GM21576 (cell line): ENCODE measurements at regions not wholly inside any gene's neighbourhood (a gene's known extent, or its start where the extent isn't known, plus 50 kb on each side); places are given as distances from the start of the nearest gene placed in this dataset.
A peak's percentile ranks its signal among the peaks of the same experiment; 100 is the strongest.

Experiments
- ATAC-seq: cut with Tn5 transposase; IDR thresholded peaks from one replicate; pipeline ENCODE4 v1.9.1; 2021; ENCODE audit warnings: mild to moderate bottlenecking, moderate library complexity; ENCODE audit not compliant: unreplicated experiment

DNA sequence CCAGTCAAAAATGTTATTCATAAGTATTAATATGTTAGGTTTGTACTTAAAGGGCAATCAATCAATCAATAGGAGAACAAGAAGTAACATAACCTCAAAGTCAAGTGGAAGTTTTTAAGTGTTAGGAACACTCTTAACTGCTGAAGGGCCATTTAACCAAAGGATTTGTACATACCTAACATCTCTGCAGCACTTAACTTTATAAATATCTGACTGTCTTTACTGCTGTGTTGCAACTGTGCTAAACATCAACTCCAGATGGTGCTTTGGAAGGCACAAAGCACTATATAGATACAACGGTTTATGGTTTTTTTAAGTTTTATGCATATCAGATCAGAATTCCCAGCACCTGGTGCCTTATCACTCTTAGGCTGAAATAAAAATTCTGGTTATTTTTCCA is 604.9 kb upstream of the PTGER4 start:
- ATAC-seq: no peak

DNA sequence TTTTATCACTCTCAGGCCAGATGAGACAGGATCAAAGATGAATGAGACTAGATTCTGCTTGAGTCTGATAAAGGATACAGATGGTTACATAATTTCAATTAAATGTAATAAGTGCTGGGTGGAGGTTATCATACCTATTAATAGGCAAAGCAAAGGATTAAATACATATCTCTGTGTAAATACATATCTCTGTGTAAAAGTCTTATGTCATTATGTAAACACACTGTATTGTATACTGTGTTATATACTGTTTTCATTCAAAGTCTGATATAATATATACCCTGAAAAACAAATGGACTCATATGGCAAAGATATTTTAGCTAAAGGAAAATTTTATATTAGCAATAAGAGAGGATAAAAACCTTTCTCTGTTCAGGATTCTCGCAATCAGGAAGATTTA is 605.8 kb upstream of the PTGER4 start:
- ATAC-seq: no peak

DNA sequence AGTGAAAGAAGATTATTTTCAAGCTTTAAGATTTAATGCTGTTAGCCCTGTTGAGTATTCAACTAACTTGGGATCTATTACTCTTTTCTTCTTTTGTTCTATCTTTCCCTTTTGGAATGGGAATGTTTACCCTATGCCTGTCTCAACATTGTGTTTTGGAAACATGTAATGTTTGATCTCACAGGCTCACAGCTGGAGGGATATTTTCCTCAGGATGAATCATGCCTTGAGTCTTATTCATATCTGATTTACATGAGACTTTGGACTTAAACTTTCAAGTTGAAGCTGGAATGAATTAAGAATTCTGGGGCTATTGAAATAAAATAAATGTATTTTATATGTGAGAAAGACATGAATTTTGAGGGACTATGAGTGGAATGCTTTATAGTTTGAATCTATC is 607.8 kb upstream of the PTGER4 start:
- no peak for ATAC-seq

DNA sequence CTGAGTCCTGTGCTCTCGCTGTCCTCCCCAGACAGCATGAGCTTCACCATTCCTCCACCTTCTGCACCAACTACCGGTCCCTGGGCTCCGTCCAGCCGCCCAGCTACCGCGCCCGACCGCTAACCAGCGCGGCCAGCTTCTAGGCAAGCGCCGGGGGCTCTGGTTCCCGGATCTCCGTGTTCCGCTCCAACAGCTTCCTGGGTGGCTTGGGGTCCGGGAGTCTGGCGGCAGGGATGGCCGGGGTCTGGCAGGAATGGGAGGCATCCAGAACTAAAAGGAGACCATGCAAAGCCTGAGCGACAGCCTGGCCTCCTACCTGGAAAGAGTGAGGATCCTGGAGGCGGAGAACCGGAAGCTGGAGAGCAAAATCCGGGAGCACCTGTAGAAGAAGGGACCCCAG is 613.1 kb upstream of the PTGER4 start:
- no peak for ATAC-seq

DNA sequence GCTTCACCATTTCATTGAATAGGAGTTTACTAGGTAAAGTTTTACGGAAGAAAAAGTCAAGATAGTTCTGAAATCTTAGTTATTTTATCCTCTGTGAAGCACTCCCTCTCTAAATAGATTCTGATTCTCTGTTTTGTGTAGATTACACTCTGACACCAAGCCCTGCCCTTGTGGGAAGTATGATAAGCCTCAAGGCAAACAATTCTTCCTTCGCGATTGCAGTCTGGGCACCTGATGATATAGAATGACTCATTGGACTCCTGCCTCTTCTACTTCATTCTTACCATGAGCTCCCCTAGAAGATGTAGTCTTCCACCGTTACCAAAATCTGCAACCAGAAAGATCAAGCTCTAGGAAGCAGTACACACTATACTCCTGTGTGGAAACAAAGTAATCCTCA is 626.9 kb upstream of the PTGER4 start:
- no peak for ATAC-seq

DNA sequence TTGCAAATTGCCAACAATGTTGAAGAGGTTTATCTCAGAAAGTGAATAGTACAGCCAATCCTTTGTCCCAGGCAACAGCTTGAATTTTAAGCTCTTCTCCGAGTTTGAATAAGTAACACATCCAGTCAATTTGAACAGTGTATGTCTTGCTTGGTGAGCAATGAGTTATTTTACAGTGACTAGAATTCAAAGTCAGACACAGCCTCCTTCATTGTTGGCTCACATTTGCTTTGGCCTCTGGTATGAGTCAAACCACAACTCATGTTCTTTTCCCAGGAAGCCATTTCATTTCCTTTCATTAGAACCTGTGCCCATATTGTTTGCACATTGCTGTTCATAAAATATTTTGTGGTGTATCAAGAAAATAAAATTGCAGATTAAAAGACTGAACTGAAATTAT is 622.0 kb upstream of the DAB2 start:
- no peak for ATAC-seq

DNA sequence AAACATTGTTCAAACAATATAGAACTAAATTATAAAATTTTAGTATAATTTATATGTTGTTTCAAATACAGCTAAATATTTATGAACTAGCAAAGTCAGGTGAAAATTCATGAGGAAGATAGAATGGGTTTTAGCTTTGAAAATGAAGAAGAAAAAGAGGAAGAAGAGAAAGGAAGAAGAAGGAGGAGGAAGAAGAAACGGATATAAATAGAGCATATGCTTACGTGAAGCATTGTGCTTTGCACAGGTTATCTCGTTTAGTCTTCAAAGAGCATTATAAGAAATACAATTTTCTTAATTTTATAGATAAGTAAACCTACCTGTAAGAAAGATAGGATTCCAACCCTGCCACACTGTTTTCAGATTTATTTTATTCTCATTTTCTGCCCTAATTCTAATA is 620.6 kb upstream of the DAB2 start:
- no peak for ATAC-seq

DNA sequence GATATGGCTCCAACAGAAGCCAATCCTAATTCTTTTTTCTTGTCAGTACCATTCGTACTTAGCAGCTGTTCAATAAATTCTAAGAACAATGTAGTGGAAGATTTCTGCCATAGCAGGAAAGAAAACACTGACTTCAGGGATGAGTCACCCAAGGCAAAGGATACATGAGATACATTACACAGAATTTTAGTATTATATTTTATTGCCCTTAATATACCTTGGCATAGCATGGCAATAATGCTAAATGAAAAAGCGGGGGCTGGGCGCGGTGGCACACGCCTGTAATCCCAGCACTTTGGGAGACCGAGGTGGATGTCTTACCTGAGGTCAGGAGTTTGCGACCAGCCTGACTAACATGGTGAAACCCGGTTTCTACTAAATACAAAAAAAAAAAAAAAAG is 619.1 kb upstream of the DAB2 start:
- ATAC-seq: no peak

DNA sequence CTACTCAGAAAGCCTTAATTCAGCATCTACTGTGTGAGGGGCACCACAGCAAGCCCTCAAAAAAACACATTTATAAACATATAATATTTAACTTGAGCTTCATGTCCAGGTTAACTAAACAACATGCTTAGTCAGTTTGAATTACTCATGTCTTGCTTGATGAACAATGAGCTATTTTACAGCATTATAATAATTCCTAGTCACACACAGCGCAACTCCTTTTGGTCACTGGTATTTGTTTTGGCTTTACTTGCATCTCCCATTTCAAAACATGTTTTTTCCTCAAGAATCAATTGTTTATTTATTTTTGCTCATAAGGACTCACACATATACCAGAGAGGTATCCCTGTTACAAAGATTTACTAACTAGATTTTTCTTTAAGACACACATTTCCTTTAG is 616.7 kb upstream of the DAB2 start:
- no peak for ATAC-seq

DNA sequence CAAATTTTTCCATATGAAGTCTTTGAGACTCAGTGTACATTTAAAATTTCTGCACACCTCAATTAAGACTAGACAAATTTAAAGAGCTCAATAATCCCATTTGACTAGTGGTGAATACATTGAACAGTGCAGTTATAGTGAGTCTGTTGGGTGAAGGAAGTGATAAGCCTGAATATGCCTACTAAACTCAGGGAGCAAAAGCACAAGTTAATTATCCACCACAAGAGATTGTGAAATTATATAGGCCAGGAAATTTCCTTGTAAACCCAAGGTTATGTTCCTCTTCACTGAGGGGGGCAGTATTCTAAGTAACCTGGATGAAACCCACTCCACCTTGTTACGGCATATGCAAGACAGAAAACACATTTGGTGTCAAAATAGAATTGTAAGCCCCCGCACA is 612.9 kb upstream of the DAB2 start:
- ATAC-seq: no peak

DNA sequence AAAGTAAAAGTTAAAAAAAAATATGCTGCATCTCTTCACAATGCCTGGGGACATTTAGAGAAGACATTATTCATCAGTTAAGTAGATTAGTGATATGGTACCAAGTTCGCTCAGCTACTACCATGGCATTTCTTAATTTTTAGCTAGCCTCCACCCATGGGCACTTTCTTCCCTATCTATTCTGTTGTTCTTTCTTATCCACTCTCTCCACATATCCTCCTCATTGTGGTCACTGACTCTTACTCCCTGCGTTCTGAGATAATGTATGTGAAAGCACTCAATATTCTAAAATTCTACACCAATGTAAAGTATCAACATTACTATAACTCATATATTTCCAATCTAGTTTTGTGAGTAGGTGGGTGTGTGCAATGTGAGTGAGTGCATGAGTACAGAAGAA is 609.7 kb upstream of the DAB2 start:
- ATAC-seq: no peak

DNA sequence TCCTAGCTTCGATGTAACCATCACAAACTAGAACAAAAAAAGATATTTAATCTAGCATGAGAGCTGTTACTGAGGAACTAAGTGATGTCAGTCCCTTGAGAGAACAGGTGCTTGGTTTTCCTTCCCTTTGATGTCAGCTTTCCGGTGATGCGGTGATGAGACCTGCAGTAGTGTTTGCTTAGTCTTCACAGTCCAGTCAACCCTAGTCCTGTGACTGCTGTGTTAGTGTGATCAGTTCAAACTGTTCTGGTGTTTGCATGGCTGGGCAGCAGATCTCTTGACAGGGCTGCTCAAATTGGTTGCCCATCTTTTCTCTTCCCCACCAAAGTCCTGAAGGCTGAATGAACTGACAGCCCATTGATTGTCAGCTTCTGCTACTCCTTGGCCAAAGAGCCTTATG is 608.6 kb upstream of the DAB2 start:
- peak; percentile 86 for ATAC-seq

DNA sequence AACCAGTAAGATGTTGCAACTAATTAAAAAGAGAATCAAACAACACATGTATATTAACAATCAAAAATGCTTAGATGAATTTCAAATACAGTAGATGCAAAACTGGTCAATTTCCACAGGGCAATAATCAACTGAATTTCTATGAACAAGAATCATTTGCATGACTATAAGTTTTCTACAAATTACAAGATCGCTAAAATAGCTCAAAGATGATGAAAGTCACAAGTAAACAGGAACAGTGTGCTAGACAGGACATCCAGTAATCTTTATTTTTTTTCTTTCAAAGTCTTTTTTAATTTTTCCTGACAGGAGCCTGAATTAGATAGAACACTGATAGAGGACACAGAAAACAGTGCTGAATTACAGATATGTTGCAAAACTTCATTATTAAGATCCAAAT is 608.2 kb upstream of the DAB2 start:
- peak; percentile 5 for ATAC-seq

DNA sequence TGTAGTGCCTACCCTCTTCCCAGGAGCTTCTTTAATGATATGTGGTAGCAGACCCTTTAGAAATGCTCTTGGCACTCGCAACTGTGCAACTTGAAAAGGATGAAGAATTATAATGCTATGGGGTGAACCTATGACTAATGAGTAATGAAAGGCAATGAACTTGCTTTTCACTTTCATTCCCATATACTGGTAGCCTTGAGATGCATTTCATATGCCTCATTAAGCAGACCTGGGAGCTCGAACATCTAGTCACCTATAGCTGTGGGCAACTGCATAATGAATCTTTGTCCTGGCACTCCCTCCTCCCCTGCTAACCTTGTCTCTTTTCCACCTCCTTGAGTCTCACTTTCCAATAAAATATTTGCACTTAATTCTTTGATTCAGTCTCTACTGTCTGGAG is 605.9 kb upstream of the DAB2 start:
- no peak for ATAC-seq

DNA sequence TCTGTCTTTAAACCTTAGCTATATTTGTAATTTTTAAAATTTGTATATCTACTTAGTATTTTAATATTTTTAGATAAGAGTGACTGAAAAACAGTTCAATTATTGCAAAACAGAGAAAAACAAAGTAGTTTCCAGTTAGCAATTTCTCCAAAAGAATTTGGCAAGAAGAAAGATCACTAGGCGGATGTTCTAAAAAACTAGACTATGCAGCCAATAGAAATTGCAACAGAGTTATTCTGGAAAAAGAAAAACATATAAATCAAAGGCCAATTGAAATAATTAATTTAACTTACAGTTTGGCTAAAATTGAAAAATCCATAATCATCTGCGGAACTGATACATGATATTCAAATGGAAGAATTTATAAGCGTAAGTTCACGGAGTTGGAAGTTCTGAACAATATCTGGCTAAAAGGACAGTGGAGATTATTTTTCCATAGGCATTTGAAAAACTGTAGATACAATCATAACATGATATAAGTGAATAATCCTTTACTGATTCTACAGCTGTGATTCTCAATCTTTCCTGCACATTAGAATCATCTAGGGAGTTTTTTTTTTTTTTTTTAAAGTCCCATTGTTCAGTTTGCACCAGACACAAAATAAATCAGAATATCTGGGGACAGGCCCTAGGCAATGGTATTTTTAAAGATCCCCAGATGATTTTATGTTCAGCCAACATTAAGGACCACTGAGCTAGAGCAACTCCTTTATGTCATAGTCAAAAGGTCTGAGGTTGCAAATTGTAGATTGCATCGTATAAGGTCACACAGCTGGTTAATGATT is 605.1 kb upstream of the DAB2 start:
- ATAC-seq: no peak

DNA sequence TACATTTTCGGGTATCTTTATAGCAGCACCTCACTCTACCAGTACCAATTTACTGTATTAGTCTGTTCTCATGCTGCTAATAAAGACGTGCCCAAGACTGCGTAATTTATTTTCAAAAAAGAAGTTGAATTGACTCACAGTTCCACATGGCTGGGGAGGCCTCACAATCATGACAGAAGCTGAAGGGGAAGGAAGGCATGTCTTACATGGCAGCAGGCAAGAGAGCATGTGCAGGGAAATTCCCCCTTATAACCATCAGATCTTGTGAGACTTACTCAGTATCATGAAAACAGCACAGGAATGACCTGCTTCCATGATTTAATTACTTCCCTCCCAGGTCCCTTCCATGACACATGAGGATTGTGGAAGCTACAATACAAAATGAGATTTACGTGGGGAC is 602.6 kb upstream of the DAB2 start:
- no peak for ATAC-seq

DNA sequence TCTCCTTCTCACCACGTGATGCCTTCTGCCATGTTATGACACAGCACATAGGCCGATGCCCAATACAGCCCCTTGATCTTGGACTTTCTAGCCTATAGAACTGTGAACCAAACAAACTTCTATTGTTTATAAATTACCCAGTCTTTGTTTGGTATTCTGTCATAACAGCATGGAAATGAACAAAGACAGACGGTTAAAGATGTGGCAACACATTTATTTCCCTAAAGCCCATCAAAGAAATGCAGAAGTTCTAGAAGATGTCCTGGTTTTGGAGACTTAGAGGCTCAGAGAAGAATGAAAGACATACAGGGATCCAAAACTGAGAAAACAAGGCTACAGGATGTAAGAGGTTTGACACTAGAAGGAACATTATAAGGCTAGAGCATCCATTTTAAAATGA is 600.8 kb upstream of the DAB2 start:
- no peak for ATAC-seq

DNA sequence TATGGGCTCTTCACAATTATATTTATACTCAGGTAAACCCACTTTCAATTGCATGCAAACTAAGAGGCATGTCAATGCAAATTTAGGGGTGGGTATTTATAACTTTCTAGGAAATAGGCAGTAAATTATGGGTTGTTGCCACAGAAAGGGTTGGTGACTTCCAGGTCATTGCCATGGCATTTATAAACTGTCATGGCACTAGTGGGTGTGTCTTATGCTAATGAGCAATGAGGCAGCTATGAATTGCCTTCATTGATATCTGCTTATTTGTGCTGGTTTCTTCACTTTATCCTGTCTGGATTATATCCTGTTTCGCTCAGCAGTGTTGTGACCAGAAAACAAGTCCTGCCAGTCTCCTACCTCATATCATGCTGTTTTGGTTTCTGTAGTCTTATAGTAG is 597.3 kb upstream of the DAB2 start:
- ATAC-seq: no peak

DNA sequence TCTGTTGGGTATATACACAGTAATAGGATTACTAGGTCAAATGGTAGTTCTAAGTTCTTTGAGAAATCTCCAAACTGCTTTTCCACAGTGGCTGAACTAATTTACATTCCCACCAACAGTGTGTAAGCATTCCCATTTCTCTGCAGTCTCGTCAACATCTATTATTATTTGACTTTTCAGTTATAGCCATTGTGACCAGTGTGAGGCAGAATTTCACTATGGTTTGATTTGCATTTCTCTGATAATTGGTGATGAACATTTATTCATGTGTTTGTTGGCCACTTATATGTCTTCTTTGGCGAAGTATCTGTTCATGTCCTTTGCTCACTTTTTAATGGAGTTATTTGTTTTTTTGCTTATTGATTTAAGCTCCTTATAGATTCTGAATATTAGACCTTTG is 596.2 kb upstream of the DAB2 start:
- no peak for ATAC-seq

DNA sequence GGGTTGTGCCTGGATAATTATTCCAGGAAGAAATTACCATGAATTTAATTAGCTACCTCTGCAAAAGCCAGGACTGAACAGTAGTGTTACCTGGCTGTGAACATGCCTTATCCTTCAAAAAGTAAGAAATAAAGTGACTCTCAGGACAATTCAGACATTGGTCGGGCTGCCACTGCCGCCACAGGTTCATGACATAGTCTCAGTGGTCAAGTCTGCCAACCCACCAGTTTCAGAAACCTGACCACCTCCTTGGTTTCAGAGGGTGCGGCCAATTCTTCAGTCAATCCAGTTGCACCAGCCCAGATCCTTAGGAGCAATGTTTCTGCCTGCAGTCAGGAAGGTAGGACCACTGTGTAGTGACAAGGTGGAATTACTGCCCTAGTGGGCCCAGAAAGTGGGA is 593.1 kb upstream of the DAB2 start:
- no peak for ATAC-seq

DNA sequence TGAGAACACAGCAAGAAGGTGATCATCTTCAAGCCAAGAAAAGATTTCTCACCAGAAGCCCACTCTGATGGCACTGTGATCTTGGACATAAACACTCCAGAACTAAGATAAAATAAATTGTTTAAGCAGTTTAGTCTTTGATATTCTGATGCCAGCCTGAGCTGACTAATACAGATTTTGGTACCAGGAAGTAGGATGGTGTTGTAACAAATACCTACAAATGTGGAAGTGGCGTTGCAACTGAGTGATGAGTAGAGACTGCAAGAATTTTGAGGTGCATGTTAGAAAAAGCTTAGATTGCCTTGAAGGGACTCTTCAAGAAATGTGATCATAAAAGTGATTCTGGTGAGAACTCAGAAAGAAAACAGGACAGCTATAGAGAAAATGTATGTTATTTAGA is 592.4 kb upstream of the DAB2 start:
- ATAC-seq: no peak

DNA sequence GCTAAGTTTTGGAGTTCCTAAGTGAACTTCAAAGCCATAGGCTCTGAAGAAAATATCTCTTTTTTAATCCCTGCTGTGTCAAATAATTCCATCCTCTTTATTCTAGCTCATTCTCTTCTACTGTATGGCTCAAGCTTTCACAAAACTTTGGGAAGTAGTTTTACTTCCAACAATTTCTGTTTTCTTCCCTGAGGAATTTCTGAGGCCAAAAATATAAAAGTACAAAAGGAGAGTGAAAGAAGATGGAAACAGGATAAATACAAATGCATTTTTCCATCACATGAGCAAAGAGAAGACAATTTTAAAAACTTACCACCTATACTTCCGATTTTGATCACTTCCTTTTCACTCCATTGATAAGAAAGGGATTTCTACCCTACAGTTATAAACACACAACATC is 585.7 kb upstream of the DAB2 start:
- no peak for ATAC-seq

DNA sequence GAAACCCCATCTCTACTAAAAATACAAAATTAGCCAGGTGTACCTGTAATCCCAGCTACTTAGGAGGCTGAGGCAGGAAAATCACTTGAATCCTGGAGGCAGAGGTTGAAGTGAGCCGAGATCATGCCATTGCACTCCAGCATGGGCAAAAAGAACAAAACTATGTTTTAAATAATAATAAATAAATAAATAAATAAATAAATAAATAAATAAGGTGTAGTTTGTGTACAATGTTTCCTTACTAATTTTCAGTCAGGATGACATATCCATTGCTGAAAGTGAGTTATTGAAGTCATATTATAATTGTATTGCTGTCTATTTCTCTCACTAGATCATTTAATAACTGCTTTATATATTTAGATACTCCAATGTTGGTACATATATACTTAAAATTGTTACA is 581.5 kb upstream of the DAB2 start:
- no peak for ATAC-seq
